Mesothelial cell of epicardium (in vitro differentiated cells): ENCODE measurements at regions not wholly inside any gene's neighbourhood (a gene's known extent, or its start where the extent isn't known, plus 50 kb on each side); places are given as distances from the start of the nearest gene placed in this dataset.

Experiments used
- DNase-seq, 2 experiments: peaks; one replicate each; pipeline ENCODE4 v3.0.0; 2021; ENCODE audit warnings: low spot score in 2 of 2; ENCODE audit not compliant: unreplicated experiment in 2 of 2
- H3K27ac Mint-ChIP-seq: 2 replicates; pipeline ENCODE4 v1.8.0; 2021; ENCODE audit warnings: mixed read lengths
- H3K27me3 Mint-ChIP-seq: 2 replicates; pipeline ENCODE4 v1.8.0; 2021; ENCODE audit warnings: low read depth, mixed read lengths
- H3K36me3 Mint-ChIP-seq: 2 replicates; pipeline ENCODE4 v1.8.0; 2021; ENCODE audit warnings: mixed read lengths
- H3K4me1 Mint-ChIP-seq: 2 replicates; pipeline ENCODE4 v1.8.0; 2021; ENCODE audit warnings: mixed read lengths
- H3K4me3 Mint-ChIP-seq: 2 replicates; pipeline ENCODE4 v1.8.0; 2021; ENCODE audit warnings: mild to moderate bottlenecking, moderate library complexity, mixed read lengths
- H3K9me3 Mint-ChIP-seq: 2 replicates; pipeline ENCODE4 v1.8.0; 2021; ENCODE audit warnings: mixed read lengths
- TF ChIP-seq, protein P1 (sequence below): fragments of 200-600 bp; sonication (generic); IDR thresholded peaks from one replicate; pipeline ENCODE4 v1.5.0; 2021; ENCODE audit warnings: antibody characterized with exemption; ENCODE audit not compliant: unreplicated experiment

DNA sequence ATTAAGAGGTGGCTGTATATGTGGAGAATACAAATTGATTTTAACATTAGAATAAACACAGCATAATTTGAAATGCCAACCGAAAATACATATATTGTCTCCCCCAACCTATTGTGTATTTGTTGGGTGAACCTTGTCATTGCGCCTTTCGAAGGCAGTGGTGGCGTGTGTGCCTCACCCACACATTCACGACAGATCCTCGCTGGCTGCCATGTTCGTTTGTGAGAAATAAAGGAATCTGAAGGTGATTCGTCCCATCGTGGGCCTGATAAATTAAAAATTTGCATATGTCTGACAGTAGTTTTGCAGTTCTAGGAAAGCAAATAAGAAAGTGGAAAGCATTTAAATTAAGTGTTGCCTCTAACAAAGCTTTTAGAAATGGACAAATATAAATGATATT, 222.8 kb upstream of the TOPAZ1 start:
- H3K9me3 Mint-ChIP-seq: no peaks in the 10 kb centered on the region
- H3K36me3 Mint-ChIP-seq: no peaks in the 10 kb centered on the region
- DNase-seq: no peak
- no peak overlapping the region for H3K27ac Mint-ChIP-seq
- H3K4me3 Mint-ChIP-seq: no peak overlapping the region
- peaks cover 7% of the 10 kb centered on the region for H3K4me1 Mint-ChIP-seq
- TF ChIP-seq, protein P1, sequence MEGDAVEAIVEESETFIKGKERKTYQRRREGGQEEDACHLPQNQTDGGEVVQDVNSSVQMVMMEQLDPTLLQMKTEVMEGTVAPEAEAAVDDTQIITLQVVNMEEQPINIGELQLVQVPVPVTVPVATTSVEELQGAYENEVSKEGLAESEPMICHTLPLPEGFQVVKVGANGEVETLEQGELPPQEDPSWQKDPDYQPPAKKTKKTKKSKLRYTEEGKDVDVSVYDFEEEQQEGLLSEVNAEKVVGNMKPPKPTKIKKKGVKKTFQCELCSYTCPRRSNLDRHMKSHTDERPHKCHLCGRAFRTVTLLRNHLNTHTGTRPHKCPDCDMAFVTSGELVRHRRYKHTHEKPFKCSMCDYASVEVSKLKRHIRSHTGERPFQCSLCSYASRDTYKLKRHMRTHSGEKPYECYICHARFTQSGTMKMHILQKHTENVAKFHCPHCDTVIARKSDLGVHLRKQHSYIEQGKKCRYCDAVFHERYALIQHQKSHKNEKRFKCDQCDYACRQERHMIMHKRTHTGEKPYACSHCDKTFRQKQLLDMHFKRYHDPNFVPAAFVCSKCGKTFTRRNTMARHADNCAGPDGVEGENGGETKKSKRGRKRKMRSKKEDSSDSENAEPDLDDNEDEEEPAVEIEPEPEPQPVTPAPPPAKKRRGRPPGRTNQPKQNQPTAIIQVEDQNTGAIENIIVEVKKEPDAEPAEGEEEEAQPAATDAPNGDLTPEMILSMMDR: no peak
- peaks cover 62% of the 10 kb centered on the region for H3K27me3 Mint-ChIP-seq

DNA sequence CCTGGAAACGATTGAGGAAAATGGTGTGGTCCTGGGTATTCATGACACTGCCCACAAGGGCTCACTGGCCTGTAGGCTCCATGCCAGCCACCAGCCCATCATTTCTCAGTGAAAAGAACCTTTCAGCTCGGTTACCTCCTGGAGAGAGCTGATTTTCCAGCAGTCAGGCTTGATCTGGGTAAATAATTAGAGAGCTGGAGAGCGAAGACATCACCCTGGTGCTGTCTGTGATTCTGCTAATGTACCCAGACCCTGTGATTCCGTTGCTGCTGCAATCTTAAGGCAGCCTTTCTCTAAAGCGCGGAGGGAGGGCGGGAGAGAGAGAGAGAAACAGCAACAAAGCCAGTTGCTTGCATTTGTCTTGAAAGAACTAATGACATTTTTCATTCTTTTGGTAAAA, 221.9 kb upstream of the TOPAZ1 start:
- no peak overlapping the region for H3K27ac Mint-ChIP-seq
- peaks cover 68% of the 10 kb centered on the region for H3K27me3 Mint-ChIP-seq
- DNase-seq: no peak
- no peak overlapping the region for H3K4me3 Mint-ChIP-seq
- H3K36me3 Mint-ChIP-seq: no peaks in the 10 kb centered on the region
- H3K9me3 Mint-ChIP-seq: no peaks in the 10 kb centered on the region
- TF ChIP-seq, protein P1: no peak
- peaks cover 7% of the 10 kb centered on the region for H3K4me1 Mint-ChIP-seq

DNA sequence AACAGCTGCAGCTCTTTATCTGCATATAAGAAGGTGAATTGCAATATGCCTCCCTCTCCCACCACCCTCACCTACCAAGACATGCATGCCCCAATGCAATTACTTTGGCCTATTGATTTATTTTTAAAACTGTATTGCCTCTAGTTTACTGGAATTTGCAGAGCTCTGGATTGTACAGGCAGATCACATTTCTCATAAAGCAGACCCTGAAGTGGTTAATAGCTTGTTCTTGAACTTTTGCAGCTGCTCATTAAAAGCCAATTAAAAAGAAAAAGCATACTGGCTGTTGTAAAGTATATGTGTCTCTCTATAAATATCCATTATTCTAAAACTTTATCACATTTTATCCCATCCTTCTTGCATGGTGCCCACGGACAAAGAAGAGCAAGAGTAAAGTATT, 221.5 kb upstream of the TOPAZ1 start:
- TF ChIP-seq, protein P1: no peak
- Mint-ChIP-seq H3K36me3 (no peaks in the 10 kb centered on the region), H3K27me3 (peaks cover 73% of the 10 kb centered on the region), H3K4me3 (no peak overlapping the region), H3K9me3 (no peaks in the 10 kb centered on the region), H3K4me1 (peaks cover 7% of the 10 kb centered on the region), H3K27ac (no peak overlapping the region)
- no peak for DNase-seq

DNA sequence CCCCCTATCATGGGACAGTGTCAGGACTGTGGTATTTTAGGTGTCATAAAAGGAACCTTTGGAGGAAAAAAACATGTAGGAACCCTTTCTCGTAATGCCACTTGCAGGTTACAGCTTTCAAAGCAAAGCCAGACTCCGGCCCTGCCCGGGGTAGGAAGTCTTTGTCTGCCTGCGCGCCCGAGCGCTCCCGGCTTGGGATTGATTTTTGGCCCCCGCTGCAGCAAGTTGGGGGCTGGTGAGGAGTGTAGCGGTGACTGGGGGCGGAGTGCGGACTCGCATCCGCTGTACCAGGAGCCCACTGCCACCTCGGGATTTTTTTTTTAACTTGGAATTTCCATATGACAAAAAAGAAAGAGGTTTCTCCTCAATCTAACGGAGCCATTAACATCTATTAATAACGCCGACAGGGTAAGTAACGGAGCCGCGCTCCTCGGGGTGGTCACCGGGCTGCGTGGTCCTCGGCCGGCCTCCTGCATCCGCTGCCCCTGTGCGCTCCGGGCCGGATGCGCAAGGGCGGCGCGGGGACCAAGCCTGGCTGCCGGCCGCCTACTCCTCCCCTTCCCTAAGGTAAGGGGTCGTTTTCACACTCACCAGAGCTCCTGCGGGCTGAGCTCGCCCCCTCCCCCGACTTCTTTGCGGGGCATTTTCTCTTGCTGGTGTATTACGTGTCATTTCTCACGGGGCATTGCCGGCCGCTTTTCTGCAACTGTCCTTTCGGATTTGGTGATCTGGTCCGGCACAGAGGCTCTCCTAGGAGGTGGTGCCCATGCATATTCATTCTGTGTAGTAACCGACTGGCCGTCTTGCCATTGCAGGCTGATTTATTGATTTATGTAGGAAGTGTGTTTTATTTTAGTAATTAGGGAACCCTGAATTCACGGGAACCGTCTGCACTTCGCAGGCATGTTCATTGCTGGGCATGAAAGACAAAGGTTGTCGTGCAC, 219.8 kb upstream of the TOPAZ1 start:
- no peaks in the 10 kb centered on the region for H3K36me3 Mint-ChIP-seq
- TF ChIP-seq, protein P1: no peak
- peaks cover 7% of the 10 kb centered on the region for H3K4me1 Mint-ChIP-seq
- no peaks in the 10 kb centered on the region for H3K9me3 Mint-ChIP-seq
- peaks cover 82% of the 10 kb centered on the region for H3K27me3 Mint-ChIP-seq
- H3K27ac Mint-ChIP-seq: no peak overlapping the region
- H3K4me3 Mint-ChIP-seq: peak overlapping the region; percentile 50
- no peak for DNase-seq

DNA sequence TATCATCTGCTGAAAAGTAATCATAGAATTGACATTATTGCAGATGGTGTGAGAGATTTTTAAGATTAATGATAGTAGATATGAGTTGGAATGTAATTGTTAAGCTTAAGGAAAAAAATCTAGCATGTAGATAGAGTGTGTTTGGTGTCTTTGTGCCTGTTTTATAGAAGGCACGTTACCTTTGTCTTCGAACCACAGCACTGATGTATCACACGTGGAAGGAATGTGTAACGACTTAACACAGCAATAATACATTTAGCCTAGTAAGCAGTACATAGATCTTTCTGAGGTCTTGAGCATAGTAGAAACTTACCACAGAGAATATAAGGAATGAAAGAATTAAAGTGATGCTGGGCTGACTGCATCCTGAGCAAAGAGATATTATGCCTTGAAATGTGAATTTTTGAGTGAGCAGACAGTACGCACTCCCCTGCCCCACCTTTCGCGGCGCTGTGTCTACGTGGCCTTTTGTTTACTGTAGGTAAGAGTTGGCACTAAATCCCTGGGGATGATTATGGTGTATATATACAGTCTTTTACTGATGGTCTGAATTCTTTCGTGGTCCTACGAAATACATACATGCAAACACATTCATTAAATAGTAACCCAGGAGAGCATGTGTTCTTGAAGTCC, 217.6 kb upstream of the TOPAZ1 start:
- H3K27ac Mint-ChIP-seq: no peak overlapping the region
- DNase-seq: no peak
- no peaks in the 10 kb centered on the region for H3K36me3 Mint-ChIP-seq
- H3K4me1 Mint-ChIP-seq: peaks cover 7% of the 10 kb centered on the region
- H3K27me3 Mint-ChIP-seq: peaks cover 83% of the 10 kb centered on the region
- TF ChIP-seq, protein P1: no peak
- no peak overlapping the region for H3K4me3 Mint-ChIP-seq
- no peaks in the 10 kb centered on the region for H3K9me3 Mint-ChIP-seq
